ENCODE measurements at regions not wholly inside any gene's neighbourhood (a gene's known extent, or its start where the extent isn't known, plus 50 kb on each side); places are given as distances from the start of the nearest gene placed in this dataset.

DNA sequence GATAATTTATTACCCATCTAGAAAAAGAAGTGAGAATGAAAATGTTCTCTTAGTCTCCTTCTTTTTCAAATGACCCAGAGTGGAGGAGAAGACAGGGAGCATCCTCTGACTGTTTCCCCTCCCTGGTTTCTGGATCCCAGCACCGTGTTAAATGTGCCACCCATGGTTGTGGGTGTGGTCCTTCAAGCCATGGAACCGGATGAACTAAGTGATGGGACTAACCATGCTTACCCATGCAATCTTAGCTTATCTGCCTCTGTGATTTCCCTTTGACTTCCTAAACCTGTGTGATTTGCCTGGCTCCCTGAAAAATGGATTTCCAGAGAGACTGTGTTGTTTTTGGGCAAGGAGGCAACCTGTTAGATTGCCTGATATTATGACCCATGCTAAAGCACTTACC is 437.1 kb downstream of the MAGEB5 start:
- TF ChIP-seq, protein P1, sequence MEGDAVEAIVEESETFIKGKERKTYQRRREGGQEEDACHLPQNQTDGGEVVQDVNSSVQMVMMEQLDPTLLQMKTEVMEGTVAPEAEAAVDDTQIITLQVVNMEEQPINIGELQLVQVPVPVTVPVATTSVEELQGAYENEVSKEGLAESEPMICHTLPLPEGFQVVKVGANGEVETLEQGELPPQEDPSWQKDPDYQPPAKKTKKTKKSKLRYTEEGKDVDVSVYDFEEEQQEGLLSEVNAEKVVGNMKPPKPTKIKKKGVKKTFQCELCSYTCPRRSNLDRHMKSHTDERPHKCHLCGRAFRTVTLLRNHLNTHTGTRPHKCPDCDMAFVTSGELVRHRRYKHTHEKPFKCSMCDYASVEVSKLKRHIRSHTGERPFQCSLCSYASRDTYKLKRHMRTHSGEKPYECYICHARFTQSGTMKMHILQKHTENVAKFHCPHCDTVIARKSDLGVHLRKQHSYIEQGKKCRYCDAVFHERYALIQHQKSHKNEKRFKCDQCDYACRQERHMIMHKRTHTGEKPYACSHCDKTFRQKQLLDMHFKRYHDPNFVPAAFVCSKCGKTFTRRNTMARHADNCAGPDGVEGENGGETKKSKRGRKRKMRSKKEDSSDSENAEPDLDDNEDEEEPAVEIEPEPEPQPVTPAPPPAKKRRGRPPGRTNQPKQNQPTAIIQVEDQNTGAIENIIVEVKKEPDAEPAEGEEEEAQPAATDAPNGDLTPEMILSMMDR (IDR thresholded peaks at IDR 0.05): no peak
- TF ChIP-seq POLR2A (IDR thresholded peaks at IDR 0.05): no peak
